ENCODE measurements at regions not wholly inside any gene's neighbourhood (a gene's known extent, or its start where the extent isn't known, plus 50 kb on each side); places are given as distances from the start of the nearest gene placed in this dataset.

DNA sequence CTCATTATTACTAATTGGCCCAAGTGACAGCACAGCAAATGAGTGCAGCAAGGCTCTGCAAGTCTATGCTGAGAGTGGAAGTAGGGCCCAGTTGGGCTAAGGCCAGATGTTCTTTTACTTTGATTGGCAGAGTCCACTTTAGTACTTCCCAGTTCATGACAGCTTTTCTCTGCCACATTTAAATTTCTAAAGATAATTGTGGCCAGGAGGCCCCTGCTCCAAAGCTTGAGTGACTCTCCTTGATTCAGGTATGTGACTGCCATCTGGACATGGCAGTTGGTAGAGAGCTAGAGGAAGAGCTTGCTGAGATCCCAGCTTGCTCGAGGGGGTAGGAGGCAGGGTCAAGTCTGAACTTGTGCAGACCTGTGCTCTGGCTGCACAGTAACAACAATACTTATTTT lies 154.1 kb downstream of the CARTPT start:
- Histone ChIP-seq H3K56ac (ENCODE audit: extremely low read depth, insufficient read depth, low read length) (no peak overlapping the region), H3K4me2 (ENCODE audit: low read depth, low read length) (no peak overlapping the region), H3K27ac (ENCODE audit: insufficient read depth, low read length) (no peak overlapping the region), H3K9me3 (ENCODE audit: control insufficient read depth, insufficient read depth, low read length) (no peaks in the 10 kb centered on the region), H2BK20ac (ENCODE audit: low read depth, low read length) (no peak overlapping the region), H3K79me1 (ENCODE audit: low read depth in 1 of 2, low read length in 2 of 2) (no peaks in the 10 kb centered on the region), H3K4ac (ENCODE audit: low read depth, low read length) (no peak overlapping the region), H4K91ac (ENCODE audit: insufficient read depth, low read depth, low read length) (no peak overlapping the region), H2BK120ac (ENCODE audit: low read depth, low read length) (no peak overlapping the region), H3K36me3 (ENCODE audit: control insufficient read depth, insufficient read depth, low read length) (no peaks in the 10 kb centered on the region), H2BK15ac (ENCODE audit: low read depth, low read length) (no peak overlapping the region), H4K20me1 (ENCODE audit: insufficient read depth, low read length) (no peaks in the 10 kb centered on the region), H3K18ac (ENCODE audit: low read depth, low read length) (no peak overlapping the region), H3K14ac (replicated peaks; ENCODE audit: low read depth, low read length) (no peak overlapping the region), H3K4me3 (ENCODE audit: insufficient read depth, low read depth, low read length) (no peak overlapping the region), H3K4me1 (ENCODE audit: control insufficient read depth, insufficient read depth, low read length) (no peaks in the 10 kb centered on the region), H3K9ac (ENCODE audit: low read depth, low read length) (no peak overlapping the region), H4K8ac (ENCODE audit: low read depth in 2 of 2, low read length in 2 of 2) (no peak overlapping the region), H2BK5ac (ENCODE audit: low read depth, low read length, poor library complexity, severe bottlenecking) (no peak overlapping the region), H2AK9ac (replicated peaks; ENCODE audit: low read depth, low read length, poor library complexity) (no peak overlapping the region), H3K27me3 (ENCODE audit: control insufficient read depth, insufficient read depth, low read length) (peaks cover 9% of the 10 kb centered on the region), H2AFZ (replicated peaks; ENCODE audit: low read length, poor library complexity) (no peak overlapping the region), H2AK5ac (ENCODE audit: low read depth, low read length) (no peak overlapping the region), H4K5ac (ENCODE audit: low read depth, low read length) (no peak overlapping the region), H3K9me1 (ENCODE audit: insufficient read depth, low read length) (no peaks in the 10 kb centered on the region), H3K23ac (ENCODE audit: low read depth, low read length) (no peak overlapping the region)
- no CpG with 5 or more reads among the region's 1 CpG for WGBS, 2 experiments (ENCODE audit: extremely low coverage in 2 of 2, insufficient read length in 1 of 2)
- no peak for TF ChIP-seq NFE2L2 (IDR thresholded peaks at IDR 0.05; ENCODE audit: low read depth, low read length)
- TF ChIP-seq MAFK (IDR thresholded peaks at IDR 0.05; ENCODE audit: low read depth, low read length) = no peak
- TF ChIP-seq CEBPB (IDR thresholded peaks at IDR 0.05; ENCODE audit: low read depth, low read length) = no peak
- no peak for TF ChIP-seq USF2 (IDR thresholded peaks at IDR 0.05; ENCODE audit: low read depth, low read length)
- TF ChIP-seq BHLHE40 (IDR thresholded peaks at IDR 0.05; ENCODE audit: low read depth, low read length) = no peak
- TF ChIP-seq FOS (IDR thresholded peaks at IDR 0.05; ENCODE audit: low read depth, low read length) = no peak
- TF ChIP-seq RCOR1 (IDR thresholded peaks at IDR 0.05; ENCODE audit: insufficient replicate concordance, low read length) = no peak
- in situ Hi-C loops (cut with MboI; ENCODE audit: low sequenced_read_pairs) (no loop called here), dilution Hi-C loops (cut with HindIII; ENCODE audit: low sequenced_read_pairs, unreplicated experiment) (no loop called here), intact Hi-C loops (cut with micrococcal nuclease) (no loop called here)
- ChIA-PET POLR2A (ENCODE audit: unreplicated experiment) (no interaction called here), CTCF (no interaction called here)
- DNase-seq = no peak
- BruUV-seq (replicated peaks) = no TSS peak
- no peak for ATAC-seq (ENCODE audit: low read depth)

Data from IMR-90 (cell line).